Hepatocyte (in vitro differentiated cells): ENCODE measurements at regions not wholly inside any gene's neighbourhood (a gene's known extent, or its start where the extent isn't known, plus 50 kb on each side); places are given as distances from the start of the nearest gene placed in this dataset.

Experiments used
- DNase-seq: peaks from one replicate; pipeline ENCODE4 v3.0.0-alpha.2; 2016; ENCODE audit warnings: low spot score
- H2AFZ ChIP-seq: fragments of 200-600 bp; sonication (generic); 2 replicates; pipeline ENCODE4 v1.6.0; 2016; ENCODE audit warnings: antibody characterized with exemption, mild to moderate bottlenecking
- H3K27ac ChIP-seq: fragments of 200-600 bp; sonication (generic); 2 replicates; pipeline ENCODE4 v1.5.1; 2016; ENCODE audit warnings: mild to moderate bottlenecking
- H3K27me3 ChIP-seq: fragments of 200-600 bp; sonication (generic); 2 replicates; pipeline ENCODE4 v1.6.1; 2016
- H3K36me3 ChIP-seq: fragments of 200-600 bp; sonication (generic); replicated peaks from 2 replicates; pipeline ENCODE4 v1.5.1; 2016; ENCODE audit warnings: low read depth; ENCODE audit not compliant: insufficient read depth
- H3K4me1 ChIP-seq: fragments of 200-600 bp; sonication (generic); 2 replicates; pipeline ENCODE4 v1.5.1; 2016; ENCODE audit warnings: mild to moderate bottlenecking, moderate library complexity; ENCODE audit not compliant: insufficient read depth
- H3K4me2 ChIP-seq: fragments of 200-600 bp; sonication (generic); 2 replicates; pipeline ENCODE4 v1.6.0; 2016
- H3K4me3 ChIP-seq: fragments of 200-600 bp; sonication (generic); 2 replicates; pipeline ENCODE4 v1.5.1; 2016; ENCODE audit warnings: mild to moderate bottlenecking
- H3K79me2 ChIP-seq: fragments of 200-600 bp; sonication (generic); 2 replicates; pipeline ENCODE4 v1.6.0; 2017; ENCODE audit warnings: mild to moderate bottlenecking
- H3K9me2 ChIP-seq: fragments of 200-600 bp; sonication (generic); replicated peaks from 2 replicates; pipeline ENCODE4 v1.6.0; 2017; ENCODE audit warnings: mild to moderate bottlenecking; ENCODE audit not compliant: insufficient read depth
- H3K9me3 ChIP-seq: fragments of 200-600 bp; sonication (generic); 2 replicates; pipeline ENCODE4 v1.5.1; 2016; ENCODE audit warnings: low read depth, mild to moderate bottlenecking
- H4K20me1 ChIP-seq: fragments of 200-600 bp; sonication (generic); 2 replicates; pipeline ENCODE4 v1.6.0; 2016; ENCODE audit warnings: mild to moderate bottlenecking; ENCODE audit not compliant: insufficient read depth, poor library complexity, severe bottlenecking
- CTCF ChIP-seq: fragments of 200-600 bp; sonication (generic); IDR thresholded peaks from 2 replicates; pipeline ENCODE4 v1.5.1; 2016; ENCODE audit warnings: antibody characterized with exemption, mild to moderate bottlenecking; ENCODE audit not compliant: poor library complexity
- EZH2 ChIP-seq: fragments of 200-600 bp; sonication (generic); IDR thresholded peaks from 2 replicates; pipeline ENCODE4 v1.6.1; 2016; ENCODE audit warnings: antibody characterized with exemption, mild to moderate bottlenecking, borderline replicate concordance
- EZH2phosphoT487 ChIP-seq: fragments of 200-600 bp; sonication (generic); IDR thresholded peaks from one replicate; pipeline ENCODE4 v1.6.1; 2018; ENCODE audit warnings: antibody characterized with exemption, mild to moderate bottlenecking, low read depth, moderate library complexity; ENCODE audit not compliant: unreplicated experiment, severe bottlenecking
- WGBS: methylation state at CpG from one replicate; pipeline ENCODE4 v1.1.6; 2016; ENCODE audit warnings: low lambda C conversion rate; ENCODE audit errors: missing lambda C conversion rate; 5-methylcytosine and 5-hydroxymethylcytosine counted together

DNA sequence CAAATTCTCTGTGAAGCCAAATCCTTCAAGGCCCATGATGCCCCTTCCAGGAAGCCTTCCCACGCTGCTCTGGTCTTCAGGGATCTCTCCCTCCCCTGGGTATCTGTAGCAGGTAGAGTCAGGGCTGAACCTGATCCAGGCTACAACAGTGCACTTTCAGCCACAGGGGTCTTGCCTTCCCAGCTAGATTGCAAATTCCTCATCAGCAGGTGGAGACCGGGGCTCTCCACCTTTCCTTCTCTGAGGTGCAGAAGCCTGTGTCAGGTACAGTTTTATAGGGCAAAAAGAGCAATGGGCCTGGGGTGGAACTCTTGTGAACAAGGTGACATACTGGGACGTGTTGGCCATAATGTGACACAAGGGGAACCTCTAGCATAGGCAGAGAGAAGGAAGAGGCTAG, 312.9 kb downstream of the MYCN start:
- H2AFZ ChIP-seq: no peak overlapping the region
- H3K36me3 ChIP-seq: no peaks in the 10 kb centered on the region
- TF ChIP-seq EZH2 (no peak), EZH2phosphoT487 (no peak), CTCF (no peak)
- no peak overlapping the region for H3K4me2 ChIP-seq
- H3K9me2 ChIP-seq: no peaks in the 10 kb centered on the region
- peaks cover 5% of the 10 kb centered on the region for H3K4me1 ChIP-seq
- H3K79me2 ChIP-seq: no peaks in the 10 kb centered on the region
- no peak overlapping the region for H3K4me3 ChIP-seq
- WGBS: 82% methylated on average over 3 of the region's 3 CpGs
- no peak for DNase-seq
- no peaks in the 10 kb centered on the region for H3K27me3 ChIP-seq
- H3K9me3 ChIP-seq: no peaks in the 10 kb centered on the region
- H3K27ac ChIP-seq: no peak overlapping the region
- no peaks in the 10 kb centered on the region for H4K20me1 ChIP-seq

DNA sequence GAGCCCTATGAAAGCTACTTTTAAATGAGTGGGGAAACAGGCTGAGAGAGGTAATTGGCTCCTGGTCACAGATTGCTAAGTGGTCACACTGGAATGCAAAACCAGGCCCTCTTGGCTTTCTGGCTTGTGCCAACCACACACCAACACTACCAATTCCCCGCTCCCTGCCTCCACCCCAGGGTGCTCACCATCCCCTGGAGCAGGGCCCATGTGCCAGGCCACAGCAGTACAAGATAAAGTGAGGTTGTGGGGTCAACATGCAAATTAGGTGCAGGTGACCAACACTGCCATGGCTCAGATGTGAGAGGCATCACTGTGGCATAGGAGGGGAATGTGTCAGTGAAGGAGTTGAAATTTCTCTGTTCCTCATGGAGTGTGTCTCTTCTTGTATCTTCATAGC, 312.5 kb downstream of the MYCN start:
- no peak for DNase-seq
- Histone ChIP-seq H4K20me1 (no peaks in the 10 kb centered on the region), H3K4me3 (no peak overlapping the region), H3K9me2 (no peaks in the 10 kb centered on the region), H3K36me3 (no peaks in the 10 kb centered on the region), H3K79me2 (no peaks in the 10 kb centered on the region), H3K4me2 (no peak overlapping the region), H3K9me3 (no peaks in the 10 kb centered on the region), H2AFZ (no peak overlapping the region), H3K27me3 (no peaks in the 10 kb centered on the region), H3K27ac (no peak overlapping the region), H3K4me1 (peaks cover 5% of the 10 kb centered on the region)
- no peak for TF ChIP-seq EZH2phosphoT487
- TF ChIP-seq EZH2: no peak
- TF ChIP-seq CTCF: no peak
- 100% methylated on average over 1 of the region's 1 CpG for WGBS

- Histone ChIP-seq H3K36me3 (no peaks in the 10 kb centered on the region), H3K4me1 (peaks cover 5% of the 10 kb centered on the region), H4K20me1 (no peaks in the 10 kb centered on the region), H3K27me3 (no peaks in the 10 kb centered on the region), H3K4me3 (no peak overlapping the region), H3K79me2 (no peaks in the 10 kb centered on the region), H3K27ac (no peak overlapping the region), H2AFZ (no peak overlapping the region), H3K4me2 (no peak overlapping the region), H3K9me3 (no peaks in the 10 kb centered on the region), H3K9me2 (no peaks in the 10 kb centered on the region)
- DNase-seq: no peak
- 94% methylated on average over 9 of the region's 9 CpGs for WGBS
- TF ChIP-seq CTCF (no peak), EZH2phosphoT487 (no peak), EZH2 (no peak)
Observed at GRCh38 chr2:16252251-16252650, 311.9 kb downstream of the MYCN start.

GRCh38 chr2:16251511-16252225, 311.3 kb downstream of the MYCN start:
- no peaks in the 10 kb centered on the region for H4K20me1 ChIP-seq
- peaks cover 5% of the 10 kb centered on the region for H3K4me1 ChIP-seq
- H3K9me3 ChIP-seq: no peaks in the 10 kb centered on the region
- DNase-seq: no peak
- H3K27ac ChIP-seq: no peak overlapping the region
- no peaks in the 10 kb centered on the region for H3K9me2 ChIP-seq
- WGBS: 69% methylated on average over 8 of the region's 8 CpGs
- H3K4me3 ChIP-seq: no peak overlapping the region
- H3K79me2 ChIP-seq: no peaks in the 10 kb centered on the region
- H3K4me2 ChIP-seq: no peak overlapping the region
- H3K36me3 ChIP-seq: no peaks in the 10 kb centered on the region
- H3K27me3 ChIP-seq: no peaks in the 10 kb centered on the region
- TF ChIP-seq EZH2phosphoT487 (no peak), CTCF (no peak), EZH2 (no peak)
- no peak overlapping the region for H2AFZ ChIP-seq
